B cell (primary cell): ENCODE measurements at regions not wholly inside any gene's neighbourhood (a gene's known extent, or its start where the extent isn't known, plus 50 kb on each side); places are given as distances from the start of the nearest gene placed in this dataset.

Experiments
- ATAC-seq: fragments of 200-7000 bp; cut with Tn5 transposase; one replicate; pipeline ENCODE4 v1.10.0; 2021; ENCODE audit warnings: low read depth, mild to moderate bottlenecking, moderate number of reproducible peaks, moderate library complexity
- CTCF ChIA-PET: fragments of 350-600 bp; sonication (Branson Sonifier 250); formaldehyde crosslinking; loops from one replicate; lab custom pipeline; 2021; ENCODE audit warnings: antibody characterized with exemption, inconsistent platforms; lab: Charles Lee
- POLR2A ChIA-PET: fragments of 350-600 bp; sonication (Branson Sonifier 250); formaldehyde crosslinking; loops from one replicate; lab custom pipeline; 2021; ENCODE audit warnings: antibody characterized with exemption; lab: Charles Lee
- DNase-seq: peaks from one replicate; pipeline ENCODE4 v3.0.0; 2013
- H2AFZ ChIP-seq: 2 replicates; pipeline ENCODE4 v1.6.1; 2012; ENCODE audit warnings: mild to moderate bottlenecking, low read depth, low read length; ENCODE audit not compliant: insufficient read depth, poor library complexity, severe bottlenecking
- H3K27ac ChIP-seq, 2 donors: 1 replicate in 1 of 2; 2 replicates in 1 of 2; pipeline ENCODE4 v1.5.1; 2012 to 2013; ENCODE audit warnings: low read length in 2 of 2, mild to moderate bottlenecking in 2 of 2, moderate library complexity in 1 of 2
- H3K27me3 ChIP-seq, 4 experiments: fragments of 200-600 bp in 1 of 4; sonication (generic) in 1 of 4; replicated peaks in 1 of 4; 1 replicate in 2 of 4; 2 replicates in 2 of 4; pipeline versions ENCODE4 v1.6.1 to v1.7.0; 2013 to 2016; ENCODE audit warnings: low read length in 3 of 4, mild to moderate bottlenecking in 2 of 4, mixed read lengths in 1 of 4, moderate library complexity in 1 of 4; ENCODE audit not compliant: insufficient read depth in 4 of 4, control insufficient read depth in 3 of 4; ENCODE audit errors: control extremely low read depth in 1 of 4
- H3K36me3 ChIP-seq, 2 experiments: replicated peaks in 1 of 2; 1 replicate in 1 of 2; 2 replicates in 1 of 2; pipeline versions ENCODE4 v1.6.1 to v1.7.1; 2013; ENCODE audit warnings: low read length in 1 of 2; ENCODE audit not compliant: insufficient read depth in 2 of 2, control insufficient read depth in 1 of 2; ENCODE audit errors: control extremely low read depth in 1 of 2, extremely low read depth in 1 of 2
- H3K4me1 ChIP-seq, 2 donors: fragments of 200-600 bp in 1 of 2; sonication (generic) in 1 of 2; 1 replicate in 1 of 2; 2 replicates in 1 of 2; pipeline versions ENCODE4 v1.5.1 to v1.6.1; 2013 to 2017; ENCODE audit warnings: low read length in 2 of 2; ENCODE audit not compliant: control insufficient read depth in 2 of 2, insufficient read depth in 2 of 2
- H3K4me2 ChIP-seq: replicated peaks from 2 replicates; pipeline ENCODE3; 2012; ENCODE audit warnings: mild to moderate bottlenecking, low read depth, low read length; ENCODE audit not compliant: poor library complexity, severe bottlenecking
- H3K4me3 ChIP-seq, 5 experiments: fragments of 200-600 bp in 1 of 5; sonication (generic) in 1 of 5; 1 replicate in 3 of 5; 2 replicates in 2 of 5; pipeline versions ENCODE4 v1.5.1 to v1.7.0; 2011 to 2016; ENCODE audit warnings: low read length in 4 of 5, mild to moderate bottlenecking in 4 of 5, low read depth in 2 of 5, control low read depth in 1 of 5, moderate library complexity in 1 of 5; ENCODE audit not compliant: insufficient read depth in 1 of 5; ENCODE audit errors: control extremely low read depth in 1 of 5, extremely low read depth in 1 of 5
- H3K79me2 ChIP-seq: fragments of 200-600 bp; sonication (generic); one replicate; pipeline ENCODE4 v1.6.0; 2016; ENCODE audit warnings: low read length; ENCODE audit not compliant: control insufficient read depth, insufficient read depth
- H3K9ac ChIP-seq: fragments of 200-600 bp; sonication (generic); 2 replicates; pipeline ENCODE4 v1.6.1; 2017; ENCODE audit warnings: mild to moderate bottlenecking, low read length, moderate library complexity
- H3K9me3 ChIP-seq, 3 donors: one replicate each; pipeline versions ENCODE4 v1.6.1 to v1.7.1; 2013; ENCODE audit warnings: low read length in 2 of 3; ENCODE audit not compliant: control insufficient read depth in 2 of 3, insufficient read depth in 1 of 3; ENCODE audit errors: control extremely low read depth in 1 of 3
- H4K20me1 ChIP-seq: 2 replicates; pipeline ENCODE4 v1.6.0; 2012; ENCODE audit warnings: mild to moderate bottlenecking, low read length; ENCODE audit not compliant: insufficient read depth, control insufficient read depth, poor library complexity, severe bottlenecking
- H3K27ac Mint-ChIP-seq: one replicate; pipeline ENCODE4 v1.8.0; 2021; ENCODE audit warnings: mixed read lengths
- H3K27me3 Mint-ChIP-seq: one replicate; pipeline ENCODE4 v1.8.0; 2021; ENCODE audit warnings: mixed read lengths
- H3K4me1 Mint-ChIP-seq: one replicate; pipeline ENCODE4 v1.8.0; 2021; ENCODE audit warnings: mixed read lengths
- H3K4me3 Mint-ChIP-seq: one replicate; pipeline ENCODE4 v1.8.0; 2021; ENCODE audit warnings: mixed read lengths
- H3K9me3 Mint-ChIP-seq: one replicate; pipeline ENCODE4 v1.8.0; 2022; ENCODE audit warnings: mixed read lengths; ENCODE audit not compliant: insufficient read depth
- EZH2 ChIP-seq: IDR thresholded peaks from 2 replicates; pipeline ENCODE4 v1.6.1; 2012; ENCODE audit warnings: borderline replicate concordance, low read depth, mild to moderate bottlenecking, moderate library complexity, low read length; ENCODE audit not compliant: insufficient read depth, poor library complexity, severe bottlenecking
- WGBS: methylation state at CpG from one replicate; pipeline ENCODE4 v1.1.5; 2013; ENCODE audit warnings: missing lambda C conversion rate; ENCODE audit not compliant: insufficient coverage; 5-methylcytosine and 5-hydroxymethylcytosine counted together
- intact Hi-C: fragments of 100-400 bp; cut with micrococcal nuclease; formaldehyde crosslinking; loops from one replicate; pipeline ENCODE4 v1.10.0; 2022
- TF ChIP-seq, protein P1 (sequence below): fragments of 200-600 bp; IDR thresholded peaks from one replicate; pipeline ENCODE4 v1.8.0; 2022; ENCODE audit warnings: antibody characterized with exemption, mild to moderate bottlenecking

DNA sequence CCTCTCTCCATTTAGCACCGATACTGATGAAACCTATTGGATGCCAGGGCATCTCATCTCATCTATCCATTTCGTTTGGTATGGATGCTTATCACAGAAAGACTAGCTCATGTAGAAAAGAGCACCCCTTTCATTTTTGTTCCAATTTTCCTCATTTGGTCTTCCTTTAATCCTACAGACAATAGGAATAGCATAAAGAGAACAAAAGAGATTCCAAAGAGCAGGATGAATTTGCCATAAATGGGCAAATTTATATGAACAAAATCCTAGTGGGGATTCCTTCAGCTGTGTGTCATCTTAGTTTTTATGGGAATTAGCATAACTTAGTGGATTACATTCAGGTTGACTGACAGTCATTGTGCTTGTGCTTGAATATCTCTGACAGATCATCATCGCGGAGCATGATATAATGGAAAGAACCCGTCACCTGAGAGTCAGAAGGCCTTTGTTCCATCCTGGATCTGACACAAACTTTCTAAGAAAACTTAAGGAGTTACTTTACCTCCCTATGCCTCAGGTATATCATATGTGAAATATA lies 777.5 kb upstream of the ADGRL2 start:
- intact Hi-C loops, result no loop called here
- no peaks in the 10 kb centered on the region for H3K9me3 Mint-ChIP-seq

DNA sequence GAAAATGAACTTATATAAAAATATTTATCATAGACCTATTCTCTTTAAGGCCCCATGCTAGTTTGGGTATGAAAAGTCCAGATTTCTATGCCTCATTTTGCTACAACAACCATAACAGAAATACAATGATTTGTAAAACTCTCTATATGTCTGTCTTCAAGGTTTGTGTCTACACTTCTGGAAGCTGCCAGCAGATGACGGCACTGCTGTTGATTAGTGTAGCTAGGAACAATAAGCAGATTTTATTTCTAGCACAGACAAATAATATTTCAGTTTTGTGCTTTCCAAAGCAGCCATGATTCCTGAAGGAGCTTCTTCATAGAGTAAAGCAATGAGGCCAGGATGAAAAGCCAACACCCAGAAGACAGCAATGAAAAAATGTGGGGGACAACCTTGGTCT lies 779.6 kb upstream of the ADGRL2 start:
- Histone ChIP-seq H3K9me3 (no peaks in the 10 kb centered on the region), H3K36me3 (no peaks in the 10 kb centered on the region), H3K9ac (no peak overlapping the region), H2AFZ (no peak overlapping the region), H3K79me2 (no peaks in the 10 kb centered on the region), H3K27me3 (no peaks in the 10 kb centered on the region), H3K27ac (no peak overlapping the region), H4K20me1 (no peaks in the 10 kb centered on the region), H3K4me3 (no peak overlapping the region), H3K4me1 (no peaks in the 10 kb centered on the region), H3K4me2 (no peak overlapping the region)
- Mint-ChIP-seq H3K4me1 (no peaks in the 10 kb centered on the region), H3K9me3 (no peaks in the 10 kb centered on the region), H3K27me3 (no peaks in the 10 kb centered on the region), H3K4me3 (no peak overlapping the region), H3K27ac (no peak overlapping the region)
- ATAC-seq (no peak), DNase-seq (no peak)
- no CpG with 5 or more reads among the region's 1 CpG for WGBS
- intact Hi-C loops, result no loop called here
- no peak for TF ChIP-seq EZH2
- TF ChIP-seq, protein P1, sequence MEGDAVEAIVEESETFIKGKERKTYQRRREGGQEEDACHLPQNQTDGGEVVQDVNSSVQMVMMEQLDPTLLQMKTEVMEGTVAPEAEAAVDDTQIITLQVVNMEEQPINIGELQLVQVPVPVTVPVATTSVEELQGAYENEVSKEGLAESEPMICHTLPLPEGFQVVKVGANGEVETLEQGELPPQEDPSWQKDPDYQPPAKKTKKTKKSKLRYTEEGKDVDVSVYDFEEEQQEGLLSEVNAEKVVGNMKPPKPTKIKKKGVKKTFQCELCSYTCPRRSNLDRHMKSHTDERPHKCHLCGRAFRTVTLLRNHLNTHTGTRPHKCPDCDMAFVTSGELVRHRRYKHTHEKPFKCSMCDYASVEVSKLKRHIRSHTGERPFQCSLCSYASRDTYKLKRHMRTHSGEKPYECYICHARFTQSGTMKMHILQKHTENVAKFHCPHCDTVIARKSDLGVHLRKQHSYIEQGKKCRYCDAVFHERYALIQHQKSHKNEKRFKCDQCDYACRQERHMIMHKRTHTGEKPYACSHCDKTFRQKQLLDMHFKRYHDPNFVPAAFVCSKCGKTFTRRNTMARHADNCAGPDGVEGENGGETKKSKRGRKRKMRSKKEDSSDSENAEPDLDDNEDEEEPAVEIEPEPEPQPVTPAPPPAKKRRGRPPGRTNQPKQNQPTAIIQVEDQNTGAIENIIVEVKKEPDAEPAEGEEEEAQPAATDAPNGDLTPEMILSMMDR, result no peak
- POLR2A ChIA-PET, result no interaction called here
- CTCF ChIA-PET, result no interaction called here

More for the DNA sequence above, 777.5 kb upstream of the ADGRL2 start:
- 100% methylated on average over 1 of the region's 5 CpGs for WGBS
- no peaks in the 10 kb centered on the region for H3K4me1 Mint-ChIP-seq
- no peaks in the 10 kb centered on the region for H3K9me3 ChIP-seq
- ATAC-seq (no peak), DNase-seq (no peak)
- H3K27ac ChIP-seq, result no peak overlapping the region
- H3K4me3 ChIP-seq, result no peak overlapping the region
- H3K9ac ChIP-seq, result no peak overlapping the region
- no peak overlapping the region for H2AFZ ChIP-seq
- H3K36me3 ChIP-seq, result no peaks in the 10 kb centered on the region
- CTCF ChIA-PET, result no interaction called here
- no peaks in the 10 kb centered on the region for H3K4me1 ChIP-seq
- POLR2A ChIA-PET, result no interaction called here
- no peaks in the 10 kb centered on the region for H4K20me1 ChIP-seq
- no peak overlapping the region for H3K4me2 ChIP-seq
- TF ChIP-seq, protein P1, result no peak
- TF ChIP-seq EZH2, result no peak
- H3K27me3 ChIP-seq, result no peaks in the 10 kb centered on the region
- no peak overlapping the region for H3K4me3 Mint-ChIP-seq
- H3K79me2 ChIP-seq, result no peaks in the 10 kb centered on the region
- no peaks in the 10 kb centered on the region for H3K27me3 Mint-ChIP-seq
- H3K27ac Mint-ChIP-seq, result no peak overlapping the region
